NCI-H226 (cell line): ENCODE measurements at regions not wholly inside any gene's neighbourhood (a gene's known extent, or its start where the extent isn't known, plus 50 kb on each side); places are given as distances from the start of the nearest gene placed in this dataset.
A peak's percentile ranks its signal among the peaks of the same experiment; 100 is the strongest.
"Not testable (repeated sequence)": the region's sequence is repeated elsewhere in the genome, so short reads cannot be mapped to it uniquely, and the experiment has no call there.

Experiments used
- DNase-seq: peaks from one replicate; pipeline ENCODE4 v3.0.0-alpha.2; 2015

GRCh38 chr12:68425998-68426397 is 93.8 kb upstream of the MDM1 start:
- peak; percentile 83 for DNase-seq

- DNase-seq, result peak; percentile 78
These were observed 96.0 kb upstream of the MDM1 start for GRCh38 chr12:68428211-68428610.

GRCh38 chr12:68428724-68429501 is 96.8 kb upstream of the MDM1 start:
- peak; percentile 67 for DNase-seq

- DNase-seq, result no peak
These were observed 97.5 kb upstream of the MDM1 start for GRCh38 chr12:68429696-68430095.

GRCh38 chr12:68431786-68432185 is 99.6 kb upstream of the MDM1 start:
- no peak for DNase-seq

GRCh38 chr12:68432622-68433021 is 100.5 kb upstream of the MDM1 start:
- DNase-seq, result peak; percentile 41

- DNase-seq, result no peak
These were observed 102.5 kb upstream of the MDM1 start for GRCh38 chr12:68434391-68435298.

- DNase-seq, result no peak
These were observed 103.1 kb upstream of the MDM1 start for GRCh38 chr12:68435299-68435637.

GRCh38 chr12:68435816-68436215 is 103.7 kb upstream of the MDM1 start:
- DNase-seq, result peak; percentile 94

GRCh38 chr12:68438601-68439000 is 106.4 kb upstream of the MDM1 start:
- no peak for DNase-seq

- no peak for DNase-seq
These were observed 107.3 kb upstream of the MDM1 start for GRCh38 chr12:68439368-68440045.

- DNase-seq, result peak; percentile 69
These were observed 108.0 kb upstream of the MDM1 start for GRCh38 chr12:68440068-68440581.

GRCh38 chr12:68441167-68441566 is 109.0 kb upstream of the MDM1 start:
- DNase-seq, result no peak

GRCh38 chr12:68442353-68442972 is 110.3 kb upstream of the MDM1 start:
- DNase-seq, result not testable (repeated sequence)

GRCh38 chr12:68443695-68444094 is 111.5 kb upstream of the MDM1 start:
- not testable (repeated sequence) for DNase-seq

GRCh38 chr12:68445824-68446223 is 113.7 kb upstream of the MDM1 start:
- no peak for DNase-seq

GRCh38 chr12:68446384-68446783 is 114.2 kb upstream of the MDM1 start:
- DNase-seq, result no peak

GRCh38 chr12:68446901-68447796 is 115.0 kb upstream of the MDM1 start:
- DNase-seq, result no peak

- DNase-seq, result no peak
These were observed 115.7 kb upstream of the MDM1 start for GRCh38 chr12:68447797-68448260.

GRCh38 chr12:68449196-68449595 is 117.0 kb upstream of the MDM1 start:
- DNase-seq, result no peak

GRCh38 chr12:68450947-68451260 is 118.7 kb upstream of the MDM1 start:
- no peak for DNase-seq
